D721Med (cell line): ENCODE measurements at regions not wholly inside any gene's neighbourhood (a gene's known extent, or its start where the extent isn't known, plus 50 kb on each side); places are given as distances from the start of the nearest gene placed in this dataset.

ENCODE experiments used
- DNase-seq: peaks from one replicate; pipeline ENCODE4 v3.0.0; 2011; ENCODE audit warnings: low spot score; ENCODE audit not compliant: insufficient read length
- FAIRE-seq: peaks from 2 replicates; lab custom pipeline; 2011; peaks lifted over from hg19 to GRCh38; lab: Jason Lieb, UNC
- CTCF ChIP-seq: IDR thresholded peaks from 2 replicates; pipeline ENCODE4 v1.5.1; 2012; ENCODE audit warnings: mild to moderate bottlenecking, control low read depth; ENCODE audit not compliant: insufficient read depth; ENCODE audit errors: missing control alignments

DNA sequence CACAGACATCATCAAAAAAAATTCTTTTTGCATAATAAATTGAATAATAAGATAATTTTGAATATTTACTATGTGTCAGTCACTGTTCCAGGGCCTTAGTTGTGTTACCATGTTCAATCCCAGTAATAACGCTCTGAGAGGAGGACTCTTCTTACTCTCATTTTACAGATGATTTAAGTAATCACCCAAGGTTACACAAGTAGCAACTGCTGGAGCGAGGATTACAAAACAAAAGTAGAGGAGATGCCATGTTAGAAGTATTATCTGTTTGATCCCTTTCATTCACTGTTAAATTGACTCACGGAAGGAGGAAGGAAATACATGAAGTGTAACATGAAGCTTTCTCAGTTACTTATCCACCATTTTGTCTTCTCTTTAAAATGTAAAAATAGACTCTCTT, 412.8 kb downstream of the NFIB start:
- TF ChIP-seq CTCF: no peak
- no peak for DNase-seq
- FAIRE-seq: no peak

DNA sequence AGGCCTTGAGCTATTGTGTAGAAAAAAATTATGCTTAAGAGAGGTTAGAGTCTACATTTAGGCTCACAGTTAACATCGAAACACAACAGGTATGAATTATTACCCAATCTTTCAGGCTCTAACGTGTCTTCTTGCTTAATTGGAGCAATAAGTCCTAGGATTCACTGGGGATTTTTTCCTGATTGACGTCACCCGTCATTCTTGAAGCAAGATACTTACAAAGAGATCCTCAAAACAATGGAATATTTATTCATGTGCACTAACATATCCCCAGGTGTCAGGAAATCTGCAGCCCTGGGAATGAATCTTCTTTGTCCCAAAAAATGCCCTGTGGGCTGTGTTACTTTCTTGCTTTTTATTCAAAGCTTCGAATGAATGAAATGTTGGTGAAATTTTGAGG, 413.5 kb downstream of the NFIB start:
- TF ChIP-seq CTCF: no peak
- DNase-seq (no peak), FAIRE-seq (no peak)

DNA sequence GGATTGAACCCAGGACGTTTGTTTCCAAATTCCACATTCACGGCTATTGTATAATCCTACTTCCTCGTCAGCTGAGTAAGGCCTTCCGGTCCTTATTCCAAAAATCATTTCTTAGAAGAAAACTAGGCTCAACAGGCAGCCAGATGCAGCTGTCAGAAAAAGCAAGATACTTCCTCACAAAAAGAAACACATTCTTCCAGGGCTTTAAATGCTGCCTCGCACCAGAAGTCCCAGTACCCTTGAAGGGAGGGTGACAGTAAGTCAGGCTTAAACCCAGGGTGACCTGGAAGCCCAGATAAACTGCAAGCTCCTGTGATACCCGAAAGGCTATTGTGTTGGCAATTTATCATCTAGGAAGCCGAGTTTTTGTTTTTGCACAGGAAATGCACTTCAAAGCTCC, 414.0 kb downstream of the NFIB start:
- no peak for FAIRE-seq
- no peak for DNase-seq
- TF ChIP-seq CTCF: no peak

- DNase-seq (no peak), FAIRE-seq (no peak)
- TF ChIP-seq CTCF: no peak
Observed at GRCh38 chr9:13898957-13899356, 415.0 kb downstream of the NFIB start.

DNA sequence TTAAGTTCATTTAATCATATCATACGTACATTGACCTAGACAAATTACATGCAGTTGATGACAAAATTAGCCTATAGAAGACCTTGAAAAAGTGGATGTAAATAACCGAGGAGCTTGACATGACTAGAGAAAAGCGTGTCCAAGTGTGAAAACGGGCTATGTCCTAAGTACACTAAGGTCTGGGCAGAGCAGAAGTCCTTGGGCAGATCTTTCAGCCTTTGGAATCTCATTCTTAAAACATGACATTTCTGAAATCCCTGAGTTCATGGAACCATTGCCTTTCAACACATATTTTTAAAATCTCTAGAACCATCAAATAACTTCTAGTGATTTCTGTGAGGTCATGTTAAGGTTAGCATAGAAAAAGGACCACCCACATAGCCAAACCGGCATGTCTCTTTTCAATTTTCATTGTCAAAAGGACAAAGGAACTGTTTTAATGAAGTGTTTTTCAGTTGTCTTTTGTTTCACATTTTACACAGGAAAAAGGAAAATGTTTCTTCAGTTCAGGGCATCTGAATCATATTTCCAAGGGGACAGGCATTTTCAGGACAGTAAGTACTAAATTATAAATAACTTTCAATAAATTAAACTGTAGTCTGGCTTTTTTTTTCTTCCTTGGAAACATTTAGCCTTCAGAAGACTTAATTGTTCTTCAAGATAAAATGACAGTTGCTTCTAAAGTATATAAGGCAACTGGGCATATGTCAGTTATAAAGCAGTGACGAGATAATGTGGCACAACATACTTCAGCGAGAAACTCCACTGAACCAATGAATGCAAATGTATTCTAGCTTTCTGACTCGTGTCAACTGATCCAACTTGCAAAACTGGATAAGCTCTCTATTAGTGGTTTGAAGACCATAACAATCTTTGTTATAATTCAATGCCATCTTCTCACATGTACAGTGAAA, 416.8 kb downstream of the NFIB start:
- DNase-seq (no peak), FAIRE-seq (no peak)
- TF ChIP-seq CTCF: no peak

GRCh38 chr9:13896047-13896446, 417.9 kb downstream of the NFIB start:
- DNase-seq (no peak), FAIRE-seq (no peak)
- no peak for TF ChIP-seq CTCF

- DNase-seq (no peak), FAIRE-seq (no peak)
- TF ChIP-seq CTCF: no peak
Observed at GRCh38 chr9:13885258-13885657, 428.7 kb downstream of the NFIB start.
